ENCODE measurements at regions not wholly inside any gene's neighbourhood (a gene's known extent, or its start where the extent isn't known, plus 50 kb on each side); places are given as distances from the start of the nearest gene placed in this dataset.

- TF ChIP-seq POLR2A (IDR thresholded peaks at IDR 0.05) (no peak), CTCF (IDR thresholded peaks at IDR 0.05) (no peak)
Measured at GRCh38 chr14:26204728-26205479, 392.9 kb downstream of the NOVA1 start.

Measured in gastroesophageal sphincter (tissue), 3 donors.